PC-9 (cell line): ENCODE measurements at regions not wholly inside any gene's neighbourhood (a gene's known extent, or its start where the extent isn't known, plus 50 kb on each side); places are given as distances from the start of the nearest gene placed in this dataset.

Experiments used
- BruUV-seq: library from RNA; stranded (reverse); fragments of 400-500 nt; replicated peaks from 2 replicates; lab custom pipeline; 2021; lab: Mats Ljungman, UMichigan
- CTCF ChIA-PET: fragments of 300-600 bp; sonication (Branson Sonifier 250); formaldehyde crosslinking; loops from one replicate; lab custom pipeline; 2022; ENCODE audit warnings: antibody characterized with exemption; lab: Charles Lee
- POLR2A ChIA-PET: fragments of 300-600 bp; sonication (Branson Sonifier 250); formaldehyde crosslinking; loops from one replicate; lab custom pipeline; 2022; ENCODE audit warnings: antibody characterized with exemption; ENCODE audit not compliant: unreplicated experiment; lab: Charles Lee
- DNase-seq, 2 experiments: peaks; one replicate each; pipeline versions ENCODE4 v3.0.0 to v3.0.0-alpha.2; 2015 to 2022; ENCODE audit warnings: mixed read lengths in 1 of 2
- H2AFZ ChIP-seq: fragments of 200-600 bp; sonication (generic); 2 replicates; pipeline ENCODE4 v1.8.1; 2017; ENCODE audit warnings: antibody characterized with exemption
- H3F3A ChIP-seq: fragments of 200-600 bp; sonication (generic); 2 replicates; pipeline ENCODE4 v1.8.1; 2017; ENCODE audit warnings: antibody characterized with exemption, mild to moderate bottlenecking, low read depth; ENCODE audit not compliant: insufficient read depth
- H3K27ac ChIP-seq: fragments of 200-600 bp; sonication (generic); 2 replicates; pipeline ENCODE4 v1.6.1; 2016; ENCODE audit warnings: mixed run types
- H3K27me3 ChIP-seq: fragments of 200-600 bp; sonication (generic); 2 replicates; pipeline ENCODE4 v1.6.1; 2016; ENCODE audit warnings: low read depth, mixed run types; ENCODE audit not compliant: insufficient read depth
- H3K36me3 ChIP-seq: fragments of 200-600 bp; sonication (generic); 2 replicates; pipeline ENCODE4 v1.6.1; 2016; ENCODE audit warnings: low read depth, mixed run types
- H3K4me1 ChIP-seq: fragments of 200-600 bp; sonication (generic); replicated peaks from 2 replicates; pipeline ENCODE4 v1.6.1; 2016; ENCODE audit warnings: mixed run types; ENCODE audit not compliant: insufficient read depth
- H3K4me2 ChIP-seq: fragments of 200-600 bp; sonication (generic); 2 replicates; pipeline ENCODE4 v1.6.1; 2017; ENCODE audit warnings: mixed run types
- H3K4me3 ChIP-seq: fragments of 200-600 bp; sonication (generic); 2 replicates; pipeline ENCODE4 v1.6.1; 2016; ENCODE audit warnings: mixed run types
- H3K79me2 ChIP-seq: fragments of 200-600 bp; sonication (generic); 2 replicates; pipeline ENCODE4 v1.6.1; 2017; ENCODE audit warnings: low read depth, mixed run types
- H3K9me2 ChIP-seq: fragments of 200-600 bp; sonication (generic); 2 replicates; pipeline ENCODE4 v1.8.1; 2017; ENCODE audit warnings: mild to moderate bottlenecking; ENCODE audit not compliant: insufficient read depth
- H3K9me3 ChIP-seq: fragments of 200-600 bp; sonication (generic); 2 replicates; pipeline ENCODE4 v1.8.1; 2016; ENCODE audit warnings: low read depth; ENCODE audit not compliant: insufficient read depth
- H4K20me1 ChIP-seq: fragments of 200-600 bp; sonication (generic); 2 replicates; pipeline ENCODE4 v1.8.1; 2017; ENCODE audit not compliant: insufficient read depth
- EZH2 ChIP-seq: fragments of 200-600 bp; sonication (generic); IDR thresholded peaks from 2 replicates; pipeline ENCODE4 v1.8.0; 2017; ENCODE audit warnings: antibody characterized with exemption, low read depth
- intact Hi-C: fragments of 100-400 bp; cut with micrococcal nuclease; formaldehyde crosslinking; loops from one replicate; pipeline ENCODE4 v1.10.0; 2022; ENCODE audit not compliant: unreplicated experiment
- TF ChIP-seq, protein P1 (sequence below): fragments of 200-600 bp; sonication (generic); conservative IDR thresholded peaks from 2 replicates; pipeline ENCODE4 v1.6.1; 2017; ENCODE audit warnings: mixed run types, antibody characterized with exemption, mild to moderate bottlenecking, moderate library complexity

DNA sequence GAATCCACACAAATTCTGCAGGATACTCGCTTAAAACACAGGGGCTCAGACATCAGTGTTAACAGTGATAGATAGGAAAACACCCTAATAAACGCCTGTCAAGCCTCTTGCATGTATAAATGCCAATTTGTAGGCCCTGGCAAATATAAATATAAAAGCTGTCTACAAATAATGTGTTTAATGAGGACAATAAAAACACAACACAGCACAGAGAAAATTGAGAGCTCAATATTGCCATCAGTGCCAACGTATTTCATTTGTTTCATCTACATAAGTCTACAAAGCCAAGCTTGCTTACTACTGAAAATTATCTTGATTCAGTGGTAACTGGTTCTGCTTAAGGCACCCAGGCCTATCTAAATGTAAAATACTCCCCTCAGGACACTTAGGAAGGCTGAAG, 1387.0 kb upstream of the TENM4 start:
- Histone ChIP-seq H3K79me2 (no peaks in the 10 kb centered on the region), H2AFZ (no peak overlapping the region), H3K36me3 (no peaks in the 10 kb centered on the region), H3K9me3 (no peaks in the 10 kb centered on the region), H3K27ac (no peak overlapping the region), H3K27me3 (no peaks in the 10 kb centered on the region), H3F3A (no peaks in the 10 kb centered on the region), H3K4me2 (no peak overlapping the region), H4K20me1 (no peaks in the 10 kb centered on the region), H3K9me2 (no peaks in the 10 kb centered on the region), H3K4me3 (no peak overlapping the region), H3K4me1 (no peaks in the 10 kb centered on the region)
- TF ChIP-seq, protein P1, sequence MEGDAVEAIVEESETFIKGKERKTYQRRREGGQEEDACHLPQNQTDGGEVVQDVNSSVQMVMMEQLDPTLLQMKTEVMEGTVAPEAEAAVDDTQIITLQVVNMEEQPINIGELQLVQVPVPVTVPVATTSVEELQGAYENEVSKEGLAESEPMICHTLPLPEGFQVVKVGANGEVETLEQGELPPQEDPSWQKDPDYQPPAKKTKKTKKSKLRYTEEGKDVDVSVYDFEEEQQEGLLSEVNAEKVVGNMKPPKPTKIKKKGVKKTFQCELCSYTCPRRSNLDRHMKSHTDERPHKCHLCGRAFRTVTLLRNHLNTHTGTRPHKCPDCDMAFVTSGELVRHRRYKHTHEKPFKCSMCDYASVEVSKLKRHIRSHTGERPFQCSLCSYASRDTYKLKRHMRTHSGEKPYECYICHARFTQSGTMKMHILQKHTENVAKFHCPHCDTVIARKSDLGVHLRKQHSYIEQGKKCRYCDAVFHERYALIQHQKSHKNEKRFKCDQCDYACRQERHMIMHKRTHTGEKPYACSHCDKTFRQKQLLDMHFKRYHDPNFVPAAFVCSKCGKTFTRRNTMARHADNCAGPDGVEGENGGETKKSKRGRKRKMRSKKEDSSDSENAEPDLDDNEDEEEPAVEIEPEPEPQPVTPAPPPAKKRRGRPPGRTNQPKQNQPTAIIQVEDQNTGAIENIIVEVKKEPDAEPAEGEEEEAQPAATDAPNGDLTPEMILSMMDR = no peak
- no peak for TF ChIP-seq EZH2
- ChIA-PET CTCF (no interaction called here), POLR2A (no interaction called here)
- no peak for DNase-seq
- intact Hi-C loops = no loop called here
- BruUV-seq = no TSS peak

DNA sequence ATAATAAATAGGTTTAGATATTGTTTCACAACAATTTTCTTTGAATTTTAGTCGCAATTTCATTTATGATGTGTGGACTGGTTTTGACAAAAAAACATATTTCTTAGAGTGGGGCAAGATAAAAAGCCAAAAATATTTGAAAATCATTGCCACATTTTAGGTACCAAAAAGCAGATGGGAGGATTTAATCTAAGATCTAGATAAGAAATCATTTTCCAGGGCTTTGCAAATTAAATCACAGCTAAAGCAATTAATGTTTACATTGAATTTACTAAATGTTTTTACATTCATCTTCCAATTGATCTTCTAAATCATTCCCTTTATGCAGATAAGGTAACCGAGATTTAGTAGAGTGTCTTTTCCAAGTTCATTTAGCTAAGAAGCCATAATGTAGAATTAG, 1386.0 kb upstream of the TENM4 start:
- DNase-seq = no peak
- Histone ChIP-seq H3K27ac (no peak overlapping the region), H3F3A (no peaks in the 10 kb centered on the region), H3K9me2 (no peaks in the 10 kb centered on the region), H3K9me3 (no peaks in the 10 kb centered on the region), H3K4me1 (no peaks in the 10 kb centered on the region), H3K27me3 (no peaks in the 10 kb centered on the region), H3K4me2 (no peak overlapping the region), H3K4me3 (no peak overlapping the region), H3K36me3 (no peaks in the 10 kb centered on the region), H3K79me2 (no peaks in the 10 kb centered on the region), H4K20me1 (0 out of 2 replicates have a peak, but pooled peaks cover 2% of the 10 kb centered on the region), H2AFZ (no peak overlapping the region)
- no TSS peak for BruUV-seq
- no peak for TF ChIP-seq EZH2
- TF ChIP-seq, protein P1 = no peak
- CTCF ChIA-PET = no interaction called here
- POLR2A ChIA-PET = no interaction called here
- intact Hi-C loops = no loop called here

DNA sequence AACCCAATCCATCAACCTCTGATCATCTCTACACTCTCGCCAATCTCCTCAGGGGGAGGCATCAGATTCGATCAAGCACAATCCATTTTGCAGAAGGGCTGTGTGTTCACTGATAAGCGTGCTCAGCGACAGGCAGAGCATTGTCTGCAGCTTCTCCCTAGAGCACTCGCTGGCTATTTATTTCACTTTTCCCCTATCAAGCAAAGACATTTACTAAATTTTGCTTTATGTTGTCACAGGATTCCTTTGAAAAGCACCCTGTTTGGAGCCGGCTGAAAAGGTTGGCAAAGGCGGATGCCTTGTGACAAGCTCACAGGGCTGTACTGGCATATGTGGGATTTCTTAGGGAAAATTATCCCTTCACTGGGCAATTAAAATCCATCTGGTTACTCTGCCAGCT, 1381.5 kb upstream of the TENM4 start:
- H2AFZ ChIP-seq = no peak overlapping the region
- no peaks in the 10 kb centered on the region for H3K9me3 ChIP-seq
- H3K4me2 ChIP-seq = no peak overlapping the region
- intact Hi-C loops = no loop called here
- TF ChIP-seq, protein P1 = no peak
- TF ChIP-seq EZH2 = no peak
- CTCF ChIA-PET = no interaction called here
- POLR2A ChIA-PET = no interaction called here
- no peak overlapping the region for H3K27ac ChIP-seq
- no peaks in the 10 kb centered on the region for H3K27me3 ChIP-seq
- 0 out of 2 replicates have a peak, but pooled peaks cover 4% of the 10 kb centered on the region for H4K20me1 ChIP-seq
- no peaks in the 10 kb centered on the region for H3K4me1 ChIP-seq
- BruUV-seq = no TSS peak
- no peaks in the 10 kb centered on the region for H3F3A ChIP-seq
- H3K4me3 ChIP-seq = no peak overlapping the region
- H3K36me3 ChIP-seq = no peaks in the 10 kb centered on the region
- no peak for DNase-seq
- H3K9me2 ChIP-seq = no peaks in the 10 kb centered on the region
- H3K79me2 ChIP-seq = no peaks in the 10 kb centered on the region
